ENCODE measurements at regions not wholly inside any gene's neighbourhood (a gene's known extent, or its start where the extent isn't known, plus 50 kb on each side); places are given as distances from the start of the nearest gene placed in this dataset.

GRCh38 chr13:106230450-106230849 lies 305.0 kb downstream of the EFNB2 start:
- no peak for TF ChIP-seq MAZ (IDR thresholded peaks at IDR 0.05; ENCODE audit: borderline replicate concordance, low read depth, low read length)
- TF ChIP-seq CTCF (conservative IDR thresholded peaks at IDR 0.05; ENCODE audit: low read depth, low read length) = no peak
- TF ChIP-seq RAD21 (IDR thresholded peaks at IDR 0.05; ENCODE audit: low read length) = no peak
- TF ChIP-seq USF2 (IDR thresholded peaks at IDR 0.05; ENCODE audit: low read depth, low read length) = no peak
- TF ChIP-seq POLR2A (IDR thresholded peaks at IDR 0.05; ENCODE audit: low read depth, low read length) = no peak
- TF ChIP-seq FOS (IDR thresholded peaks at IDR 0.05; ENCODE audit: low read depth, low read length) = peak; percentile 25; the same call in 1 of the 2 replicates
- no peak for TF ChIP-seq MXI1 (IDR thresholded peaks at IDR 0.05; ENCODE audit: borderline replicate concordance, low read depth, low read length)
- peak; percentile 2; the same call in 1 of the 2 replicates for TF ChIP-seq CEBPB (IDR thresholded peaks at IDR 0.05; ENCODE audit: low read depth, low read length)
- no peak for TF ChIP-seq BHLHE40 (IDR thresholded peaks at IDR 0.05; ENCODE audit: low read depth, low read length)
- no peak for TF ChIP-seq RFX5 (IDR thresholded peaks at IDR 0.05; ENCODE audit: low read depth, low read length)
- TF ChIP-seq CHD1 (IDR thresholded peaks at IDR 0.05; ENCODE audit: low read depth, low read length) = no peak
- no peak for TF ChIP-seq MAFK (IDR thresholded peaks at IDR 0.05; ENCODE audit: low read depth, low read length)

Data from IMR-90 (cell line).